BLaER1 (cell line): ENCODE measurements at regions not wholly inside any gene's neighbourhood (a gene's known extent, or its start where the extent isn't known, plus 50 kb on each side); places are given as distances from the start of the nearest gene placed in this dataset.

Experiments used
- H3K27ac ChIP-seq: shearing (Covaris generic); formaldehyde crosslinking; 2 replicates; pipeline ENCODE4 v1.8.1; 2022
- H3K27me3 ChIP-seq: shearing (Covaris generic); formaldehyde crosslinking; 2 replicates; pipeline ENCODE4 v1.8.1; 2022
- H3K36me3 ChIP-seq: shearing (Covaris generic); formaldehyde crosslinking; 2 replicates; pipeline ENCODE4 v1.8.1; 2022
- H3K4me1 ChIP-seq: shearing (Covaris generic); formaldehyde crosslinking; 2 replicates; pipeline ENCODE4 v1.8.1; 2022
- H3K4me2 ChIP-seq: shearing (Covaris generic); formaldehyde crosslinking; 2 replicates; pipeline ENCODE4 v1.8.1; 2022
- H3K4me3 ChIP-seq: shearing (Covaris generic); formaldehyde crosslinking; 2 replicates; pipeline ENCODE4 v1.8.1; 2022
- H3K9ac ChIP-seq: shearing (Covaris generic); formaldehyde crosslinking; 2 replicates; pipeline ENCODE4 v1.8.1; 2022
- H3K9me3 ChIP-seq: shearing (Covaris generic); formaldehyde crosslinking; 2 replicates; pipeline ENCODE4 v1.8.1; 2022
- H4K20me1 ChIP-seq: shearing (Covaris generic); formaldehyde crosslinking; 2 replicates; pipeline ENCODE4 v1.8.1; 2022
- Cebpa-rat ChIP-seq: shearing (Covaris generic); IDR thresholded peaks from 2 replicates; pipeline ENCODE4 v1.8.1; 2022

DNA sequence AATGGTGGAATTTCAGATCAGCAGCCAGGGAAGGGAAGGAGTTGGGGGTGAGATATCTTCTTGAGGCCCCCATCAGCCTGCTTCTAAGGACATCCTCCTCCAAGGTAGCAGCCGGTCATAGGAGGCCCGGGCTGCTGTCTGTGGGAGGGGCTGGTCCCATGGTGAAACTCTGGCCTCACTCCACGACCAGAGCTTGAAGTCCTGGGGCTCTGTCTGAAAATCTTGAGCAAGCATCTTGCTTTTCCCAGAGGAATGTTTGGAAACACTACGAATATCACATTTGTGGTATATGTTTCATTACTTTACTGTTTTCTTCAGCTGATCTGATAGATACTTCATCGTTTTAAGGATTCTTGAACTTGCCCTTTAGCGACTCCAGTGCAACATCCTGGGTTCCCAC, 103.7 kb downstream of the CTAGE1 start:
- Histone ChIP-seq H3K36me3 (no peaks in the 10 kb centered on the region), H4K20me1 (no peaks in the 10 kb centered on the region), H3K27me3 (no peaks in the 10 kb centered on the region), H3K9me3 (no peaks in the 10 kb centered on the region), H3K4me1 (no peaks in the 10 kb centered on the region), H3K9ac (no peak overlapping the region), H3K4me2 (no peak overlapping the region), H3K27ac (no peak overlapping the region), H3K4me3 (no peak overlapping the region)
- no peak for TF ChIP-seq Cebpa-rat

DNA sequence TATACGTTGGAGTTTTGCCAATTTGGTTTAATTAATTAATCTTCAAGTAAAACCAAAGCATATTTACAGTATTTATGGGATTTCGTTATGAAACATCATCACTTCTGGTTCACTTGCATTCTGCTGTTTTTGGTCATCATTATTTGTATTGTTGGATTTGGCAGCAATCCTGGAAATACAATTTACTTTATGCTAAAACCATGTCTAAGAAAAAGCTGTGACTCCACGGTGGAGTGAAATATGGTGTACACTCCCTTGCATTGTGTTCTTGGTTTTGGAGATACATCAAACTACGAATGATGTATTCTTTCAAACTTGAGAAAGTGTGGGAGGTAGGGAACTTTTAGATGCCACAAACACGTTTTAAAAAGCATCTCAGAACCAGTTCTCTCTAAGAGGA, 106.4 kb downstream of the CTAGE1 start:
- Histone ChIP-seq H3K36me3 (no peaks in the 10 kb centered on the region), H3K9ac (no peak overlapping the region), H3K27ac (no peak overlapping the region), H3K9me3 (no peaks in the 10 kb centered on the region), H4K20me1 (no peaks in the 10 kb centered on the region), H3K4me2 (no peak overlapping the region), H3K27me3 (no peaks in the 10 kb centered on the region), H3K4me3 (no peak overlapping the region), H3K4me1 (no peaks in the 10 kb centered on the region)
- TF ChIP-seq Cebpa-rat = no peak

DNA sequence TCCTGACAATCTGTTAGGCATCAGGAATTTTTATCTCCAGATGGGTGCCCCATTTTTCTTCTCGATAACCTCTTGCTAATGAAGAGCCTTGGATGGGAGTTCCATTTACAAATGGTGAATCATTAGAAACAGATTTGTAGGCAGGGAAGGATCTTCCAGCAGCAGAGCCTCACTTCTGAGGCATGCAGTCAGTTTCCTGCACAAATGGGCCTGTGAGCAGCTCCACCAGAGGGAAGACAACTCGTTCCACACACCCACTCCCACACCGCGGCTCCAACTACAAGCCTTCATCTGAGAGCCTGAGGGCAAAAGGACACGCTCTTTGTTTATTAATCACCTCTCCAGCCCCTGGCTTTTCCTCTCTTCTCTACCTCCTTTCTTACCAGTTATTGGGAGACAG, 108.5 kb downstream of the CTAGE1 start:
- Histone ChIP-seq H3K9me3 (no peaks in the 10 kb centered on the region), H4K20me1 (no peaks in the 10 kb centered on the region), H3K27me3 (no peaks in the 10 kb centered on the region), H3K36me3 (no peaks in the 10 kb centered on the region), H3K4me3 (no peak overlapping the region), H3K4me1 (no peaks in the 10 kb centered on the region), H3K27ac (no peak overlapping the region), H3K4me2 (no peak overlapping the region), H3K9ac (no peak overlapping the region)
- TF ChIP-seq Cebpa-rat = no peak

DNA sequence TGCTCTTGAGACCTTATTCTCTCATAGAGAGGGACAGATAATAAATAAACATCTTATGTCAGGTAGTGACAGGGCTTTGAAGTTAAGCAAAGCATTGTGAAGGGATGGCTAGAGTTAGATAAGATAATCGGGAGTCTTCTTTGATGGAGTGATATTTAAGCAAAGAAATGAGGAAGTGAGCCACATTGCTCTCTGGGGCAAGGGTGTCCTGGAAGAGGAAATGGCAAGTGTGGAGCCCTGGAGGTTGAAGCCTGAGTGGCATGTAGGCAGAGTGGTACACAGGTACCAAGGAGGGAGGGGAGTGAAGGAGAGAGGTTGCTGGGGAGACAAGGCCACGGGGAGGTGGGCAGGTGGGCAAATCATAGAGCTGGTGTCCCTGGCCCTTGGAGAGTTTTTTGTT, 110.2 kb downstream of the CTAGE1 start:
- Histone ChIP-seq H3K27me3 (no peaks in the 10 kb centered on the region), H3K4me2 (no peak overlapping the region), H3K9me3 (no peaks in the 10 kb centered on the region), H3K36me3 (no peaks in the 10 kb centered on the region), H3K27ac (no peak overlapping the region), H4K20me1 (no peaks in the 10 kb centered on the region), H3K4me1 (no peaks in the 10 kb centered on the region), H3K9ac (no peak overlapping the region), H3K4me3 (no peak overlapping the region)
- TF ChIP-seq Cebpa-rat = no peak

DNA sequence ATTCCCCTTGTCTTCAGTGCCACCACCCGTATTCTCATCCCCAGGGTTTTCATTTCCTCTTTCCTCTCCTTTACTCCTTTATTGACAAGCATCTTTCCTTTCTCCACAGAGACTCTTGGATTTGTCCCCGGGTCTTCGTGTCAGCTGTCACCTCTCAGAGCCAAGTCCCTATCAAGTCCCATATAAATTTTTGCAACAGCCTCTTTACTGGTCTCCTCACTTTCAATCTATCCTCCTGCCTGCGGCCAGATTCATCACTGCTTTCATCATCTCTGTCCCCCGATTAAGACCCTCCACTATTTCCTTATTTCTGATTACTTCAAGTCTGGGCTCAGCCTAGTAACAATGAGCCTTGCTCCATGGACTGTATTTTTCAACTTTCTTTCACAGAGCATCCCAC, 113.8 kb downstream of the CTAGE1 start:
- H3K4me2 ChIP-seq = no peak overlapping the region
- no peaks in the 10 kb centered on the region for H3K36me3 ChIP-seq
- H3K9ac ChIP-seq = no peak overlapping the region
- H3K27ac ChIP-seq = no peak overlapping the region
- no peaks in the 10 kb centered on the region for H3K4me1 ChIP-seq
- no peaks in the 10 kb centered on the region for H4K20me1 ChIP-seq
- H3K4me3 ChIP-seq = no peak overlapping the region
- TF ChIP-seq Cebpa-rat = no peak
- no peaks in the 10 kb centered on the region for H3K9me3 ChIP-seq
- no peaks in the 10 kb centered on the region for H3K27me3 ChIP-seq

DNA sequence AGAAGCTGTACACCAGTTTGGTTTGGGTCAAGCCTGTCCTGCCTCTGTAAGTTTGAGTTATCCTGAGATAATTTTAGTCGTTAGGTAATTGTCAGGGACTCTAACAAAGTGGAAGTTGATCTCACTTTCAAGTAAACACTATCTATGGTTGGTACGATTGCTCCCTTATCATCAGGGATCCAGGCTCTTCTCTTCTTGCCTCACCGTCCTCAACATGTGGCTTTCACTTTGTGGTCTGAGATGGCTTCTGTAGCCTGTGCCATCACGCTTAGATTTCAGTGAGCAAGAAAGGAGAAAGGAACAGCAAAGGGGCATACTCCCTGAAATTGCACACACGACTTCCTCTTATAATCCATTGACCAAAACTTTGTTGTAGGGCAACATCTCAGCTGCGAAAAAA, 115.6 kb downstream of the CTAGE1 start:
- no peak for TF ChIP-seq Cebpa-rat

DNA sequence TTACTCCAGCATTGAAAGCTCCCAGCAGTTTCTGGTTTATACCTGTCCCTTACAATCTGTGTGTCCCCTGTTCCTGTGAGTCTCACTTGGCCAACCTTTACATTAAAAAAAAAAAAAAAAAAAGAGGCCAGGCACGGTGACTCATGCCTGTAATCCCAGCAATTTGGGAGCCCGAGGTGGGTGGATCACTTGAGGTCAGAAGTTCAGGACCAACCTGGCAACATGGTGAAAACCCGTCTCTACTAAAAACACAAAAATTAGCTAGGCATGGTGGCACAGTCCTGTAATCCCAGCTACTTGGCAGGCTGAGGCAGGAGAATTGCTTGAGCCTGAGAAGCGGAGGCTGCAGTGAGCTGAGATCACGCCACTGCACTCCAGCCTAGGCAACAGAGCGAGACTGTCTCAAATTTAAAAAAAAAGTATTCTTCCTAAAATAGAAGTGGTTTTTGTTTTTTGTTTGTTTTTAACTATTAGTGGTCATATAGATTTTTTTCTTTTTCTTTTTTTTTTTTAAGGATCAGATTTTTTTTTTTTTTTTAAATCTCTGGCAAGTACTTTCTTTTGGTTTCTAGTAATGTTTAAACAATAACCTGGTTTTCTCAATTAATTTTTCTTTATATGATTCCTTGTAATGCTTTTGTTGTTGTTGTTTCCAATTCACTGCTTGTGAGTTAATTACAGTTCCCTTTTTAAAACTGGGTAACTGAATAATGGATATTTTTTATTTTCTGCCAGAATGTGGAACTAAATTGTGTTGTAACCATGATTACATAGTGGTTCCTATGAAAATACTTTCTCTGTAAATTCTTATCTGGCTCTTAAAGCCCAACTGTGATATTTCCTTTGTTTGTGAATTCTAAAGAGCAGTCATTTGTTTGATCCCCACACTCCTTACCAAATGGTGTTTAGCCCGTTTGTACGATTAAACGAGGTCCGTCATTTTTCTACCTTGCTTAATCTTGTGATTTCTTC, 116.8 kb downstream of the CTAGE1 start:
- Histone ChIP-seq H3K27me3 (no peaks in the 10 kb centered on the region), H3K4me3 (no peak overlapping the region), H3K4me1 (no peaks in the 10 kb centered on the region), H4K20me1 (no peaks in the 10 kb centered on the region), H3K9ac (no peak overlapping the region), H3K27ac (no peak overlapping the region), H3K4me2 (no peak overlapping the region), H3K9me3 (no peaks in the 10 kb centered on the region), H3K36me3 (no peaks in the 10 kb centered on the region)
- no peak for TF ChIP-seq Cebpa-rat

More for the DNA sequence above, 115.6 kb downstream of the CTAGE1 start:
- no peaks in the 10 kb centered on the region for H4K20me1 ChIP-seq
- H3K4me1 ChIP-seq = no peaks in the 10 kb centered on the region
- no peak overlapping the region for H3K4me2 ChIP-seq
- H3K9me3 ChIP-seq = no peaks in the 10 kb centered on the region
- H3K36me3 ChIP-seq = no peaks in the 10 kb centered on the region
- H3K27ac ChIP-seq = no peak overlapping the region
- no peak overlapping the region for H3K4me3 ChIP-seq
- H3K9ac ChIP-seq = no peak overlapping the region
- H3K27me3 ChIP-seq = no peaks in the 10 kb centered on the region

DNA sequence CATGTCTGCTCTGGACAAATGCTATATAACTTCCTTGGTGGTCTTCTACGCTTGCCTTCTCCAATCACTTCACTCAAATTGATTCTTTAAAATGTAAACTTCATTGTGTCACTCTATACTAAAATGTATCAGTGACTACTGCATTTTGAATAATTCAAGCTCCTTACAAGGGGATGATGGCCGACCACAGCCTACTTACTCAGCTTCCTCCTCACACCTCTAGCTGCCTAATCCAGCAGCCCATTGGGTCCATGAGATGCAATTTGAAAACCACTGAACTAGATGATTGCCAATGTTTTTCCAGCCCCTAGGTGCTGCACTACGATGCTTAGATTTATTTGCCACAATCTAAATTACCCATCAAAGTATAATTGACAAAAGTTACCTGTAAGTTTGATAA, 120.7 kb downstream of the CTAGE1 start:
- TF ChIP-seq Cebpa-rat = no peak
- no peak overlapping the region for H3K27ac ChIP-seq
- H3K4me2 ChIP-seq = no peak overlapping the region
- H3K4me1 ChIP-seq = no peaks in the 10 kb centered on the region
- no peak overlapping the region for H3K9ac ChIP-seq
- H4K20me1 ChIP-seq = no peaks in the 10 kb centered on the region
- H3K9me3 ChIP-seq = no peaks in the 10 kb centered on the region
- no peaks in the 10 kb centered on the region for H3K36me3 ChIP-seq
- no peaks in the 10 kb centered on the region for H3K27me3 ChIP-seq
- H3K4me3 ChIP-seq = no peak overlapping the region

DNA sequence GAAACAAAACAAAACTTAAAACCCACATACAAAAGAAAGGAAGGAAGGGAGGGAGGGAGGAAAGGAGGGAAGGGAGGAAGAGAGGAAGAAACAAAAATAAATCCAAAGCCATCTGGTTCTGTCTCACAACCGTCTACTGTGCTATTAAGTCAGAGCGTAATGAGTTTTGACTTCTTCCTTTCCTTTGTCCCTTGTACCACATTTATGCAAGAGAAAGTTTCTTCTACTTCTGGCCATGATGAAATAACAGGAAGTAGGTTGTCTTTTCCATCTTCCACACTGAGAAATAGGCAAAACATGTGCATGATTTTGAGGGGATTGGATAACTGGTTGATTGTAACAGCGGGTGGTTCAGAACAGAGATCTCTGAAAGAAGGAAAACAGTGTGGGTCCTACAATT, 121.4 kb downstream of the CTAGE1 start:
- no peaks in the 10 kb centered on the region for H3K9me3 ChIP-seq
- H3K4me2 ChIP-seq = no peak overlapping the region
- H3K4me3 ChIP-seq = no peak overlapping the region
- H3K4me1 ChIP-seq = no peaks in the 10 kb centered on the region
- no peaks in the 10 kb centered on the region for H3K36me3 ChIP-seq
- no peak for TF ChIP-seq Cebpa-rat
- no peak overlapping the region for H3K9ac ChIP-seq
- H3K27me3 ChIP-seq = no peaks in the 10 kb centered on the region
- no peaks in the 10 kb centered on the region for H4K20me1 ChIP-seq
- H3K27ac ChIP-seq = no peak overlapping the region

DNA sequence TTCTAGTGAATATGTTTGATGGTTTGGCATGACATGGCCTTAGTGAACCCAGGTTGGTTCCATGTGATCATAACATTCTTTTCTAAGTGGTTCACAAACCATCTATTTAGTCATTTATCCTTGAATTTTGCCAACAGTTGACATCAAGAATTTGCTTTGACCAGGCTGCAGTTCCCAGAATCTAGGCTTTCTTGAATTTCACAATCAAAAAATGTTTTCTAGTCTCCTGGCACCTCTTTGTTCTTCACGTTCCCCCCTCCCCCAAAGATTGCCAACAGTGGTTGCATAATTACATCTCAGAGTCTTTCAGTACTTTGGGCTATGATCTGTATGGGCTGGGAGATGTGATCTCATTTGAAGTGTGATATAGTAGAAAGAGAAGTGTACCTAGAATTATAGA, 124.0 kb downstream of the GATA6 start:
- Histone ChIP-seq H3K4me1 (no peaks in the 10 kb centered on the region), H3K9me3 (no peaks in the 10 kb centered on the region), H3K9ac (no peak overlapping the region), H3K36me3 (no peaks in the 10 kb centered on the region), H3K27me3 (no peaks in the 10 kb centered on the region), H3K4me2 (no peak overlapping the region), H3K27ac (no peak overlapping the region), H4K20me1 (no peaks in the 10 kb centered on the region), H3K4me3 (no peak overlapping the region)
- TF ChIP-seq Cebpa-rat = no peak
